Sigmoid colon (tissue), 6 donors: ENCODE measurements at regions not wholly inside any gene's neighbourhood (a gene's known extent, or its start where the extent isn't known, plus 50 kb on each side); places are given as distances from the start of the nearest gene placed in this dataset.

Experiments used
- DNase-seq: peaks from one replicate; pipeline ENCODE4 v3.0.0-alpha.2; 2019
- H3K27ac ChIP-seq, 4 donors: fragments of 200-600 bp; sonication (generic); one replicate each; pipeline ENCODE4 v1.5.1; 2016 to 2019; ENCODE audit warnings: mild to moderate bottlenecking in 1 of 4
- H3K27me3 ChIP-seq, 3 donors: fragments of 200-600 bp; sonication (generic); one replicate each; pipeline ENCODE4 v1.5.1; 2019; ENCODE audit warnings: mild to moderate bottlenecking in 1 of 3
- H3K36me3 ChIP-seq, 4 donors: fragments of 200-600 bp; sonication (generic); one replicate each; pipeline ENCODE4 v1.5.1; 2016 to 2019
- H3K4me1 ChIP-seq, 4 donors: fragments of 200-600 bp; sonication (generic); one replicate each; pipeline ENCODE4 v1.5.1; 2017 to 2019
- H3K4me3 ChIP-seq, 4 donors: fragments of 200-600 bp; sonication (generic); one replicate each; pipeline ENCODE4 v1.5.1; 2017 to 2019; ENCODE audit warnings: mild to moderate bottlenecking in 2 of 4, moderate library complexity in 1 of 4
- H3K9me3 ChIP-seq, 4 donors: fragments of 200-600 bp in 3 of 4; sonication (generic) in 3 of 4; one replicate each; pipeline versions ENCODE4 v1.5.1 to v1.6.1; 2013 to 2019
- EP300 ChIP-seq, 4 donors: sonication (generic); formaldehyde crosslinking; IDR thresholded peaks; one replicate each; pipeline ENCODE4 v1.6.1; 2017; ENCODE audit warnings: antibody characterized with exemption in 4 of 4
- POLR2A ChIP-seq, 2 donors: fragments of 450-650 bp; IDR thresholded peaks; one replicate each; pipeline ENCODE4 v1.6.1; 2016; ENCODE audit warnings: antibody characterized with exemption in 2 of 2, mild to moderate bottlenecking in 2 of 2, moderate library complexity in 2 of 2
- POLR2AphosphoS5 ChIP-seq, 4 donors: sonication (generic); formaldehyde crosslinking; IDR thresholded peaks; one replicate each; pipeline ENCODE4 v1.6.1; 2017; ENCODE audit warnings: antibody characterized with exemption in 4 of 4
- WGBS, 2 donors: extraction: QIAGEN DNeasy Blood & Tissue Kit; methylation state at CpG; one replicate each; pipeline ENCODE4 v1.1.7; 2013; 5-methylcytosine and 5-hydroxymethylcytosine counted together
- intact Hi-C: fragments of 100-400 bp; cut with DNase I; formaldehyde crosslinking; loops from one replicate; pipeline ENCODE4 v1.15.1; 2023
- TF ChIP-seq, protein P1 (sequence below), 4 experiments: fragments of 450-650 bp in 3 of 4; fragments of 200-600 bp in 1 of 4; IDR thresholded peaks; one replicate each; pipeline ENCODE4 v1.5.1; 2016 to 2019; ENCODE audit warnings: antibody characterized with exemption in 4 of 4, mild to moderate bottlenecking in 3 of 4, moderate library complexity in 2 of 4
- donor health status: healthy with polysubstance abuse.
- donor health status: healthy.

DNA sequence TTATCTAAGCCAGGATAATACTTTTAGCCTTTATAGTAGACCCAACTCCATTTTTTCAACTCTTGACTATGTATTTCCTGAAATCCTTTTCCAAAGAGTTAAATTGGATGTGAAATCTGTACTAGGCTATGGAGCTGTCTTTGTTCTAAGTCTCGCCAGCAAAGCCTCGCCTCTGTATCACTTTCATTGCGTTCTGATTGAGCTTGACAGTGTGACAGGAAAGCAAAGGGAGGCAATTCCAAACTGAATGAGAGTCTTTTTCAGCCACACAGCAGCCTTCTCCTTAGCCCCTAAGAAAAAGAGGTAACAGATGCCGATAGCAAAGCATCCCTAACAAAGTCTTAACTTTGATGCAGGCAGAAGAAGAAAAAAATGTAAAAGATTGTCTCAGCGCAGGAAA, 154.6 kb upstream of the OTX2 start:
- Histone ChIP-seq H3K4me1 (no peaks in the 10 kb centered on the region), H3K4me3 (no peak overlapping the region), H3K27me3 (no peaks in the 10 kb centered on the region), H3K9me3 (no peaks in the 10 kb centered on the region), H3K27ac (no peak overlapping the region), H3K36me3 (no peaks in the 10 kb centered on the region)
- 74 to 76% methylated on average over 5 of the region's 5 CpGs for WGBS, 2 donors
- intact Hi-C loops, result no loop called here
- DNase-seq, result no peak
- TF ChIP-seq EP300 (IDR thresholded peaks at IDR 0.05), result no peak
- TF ChIP-seq, protein P1, sequence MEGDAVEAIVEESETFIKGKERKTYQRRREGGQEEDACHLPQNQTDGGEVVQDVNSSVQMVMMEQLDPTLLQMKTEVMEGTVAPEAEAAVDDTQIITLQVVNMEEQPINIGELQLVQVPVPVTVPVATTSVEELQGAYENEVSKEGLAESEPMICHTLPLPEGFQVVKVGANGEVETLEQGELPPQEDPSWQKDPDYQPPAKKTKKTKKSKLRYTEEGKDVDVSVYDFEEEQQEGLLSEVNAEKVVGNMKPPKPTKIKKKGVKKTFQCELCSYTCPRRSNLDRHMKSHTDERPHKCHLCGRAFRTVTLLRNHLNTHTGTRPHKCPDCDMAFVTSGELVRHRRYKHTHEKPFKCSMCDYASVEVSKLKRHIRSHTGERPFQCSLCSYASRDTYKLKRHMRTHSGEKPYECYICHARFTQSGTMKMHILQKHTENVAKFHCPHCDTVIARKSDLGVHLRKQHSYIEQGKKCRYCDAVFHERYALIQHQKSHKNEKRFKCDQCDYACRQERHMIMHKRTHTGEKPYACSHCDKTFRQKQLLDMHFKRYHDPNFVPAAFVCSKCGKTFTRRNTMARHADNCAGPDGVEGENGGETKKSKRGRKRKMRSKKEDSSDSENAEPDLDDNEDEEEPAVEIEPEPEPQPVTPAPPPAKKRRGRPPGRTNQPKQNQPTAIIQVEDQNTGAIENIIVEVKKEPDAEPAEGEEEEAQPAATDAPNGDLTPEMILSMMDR (IDR thresholded peaks at IDR 0.05), result no peak
- no peak for TF ChIP-seq POLR2AphosphoS5 (IDR thresholded peaks at IDR 0.05)
- no peak for TF ChIP-seq POLR2A (IDR thresholded peaks at IDR 0.05)

DNA sequence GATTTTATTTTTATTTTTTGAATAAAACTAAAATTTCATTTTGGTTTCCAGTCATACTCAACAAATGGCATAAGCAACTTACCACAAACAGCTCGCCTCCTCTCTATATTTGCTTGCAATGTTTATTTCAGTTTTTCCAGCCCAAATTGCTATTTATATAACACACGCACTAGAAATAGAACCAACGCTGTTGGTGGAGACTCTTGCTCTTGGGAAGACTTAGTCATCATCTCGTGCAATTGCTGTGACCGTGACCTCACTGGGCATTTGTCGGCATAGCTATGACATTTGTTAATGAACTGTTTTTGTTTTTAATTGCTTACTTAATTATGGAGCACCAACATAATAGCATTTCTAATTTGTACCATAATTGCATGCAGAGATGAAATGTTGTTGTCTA, 153.1 kb upstream of the OTX2 start:
- no peak overlapping the region for H3K4me3 ChIP-seq
- no peaks in the 10 kb centered on the region for H3K27me3 ChIP-seq
- no peak overlapping the region for H3K27ac ChIP-seq
- TF ChIP-seq, protein P1 (IDR thresholded peaks at IDR 0.05), result no peak
- no peak for TF ChIP-seq EP300 (IDR thresholded peaks at IDR 0.05)
- no peak for TF ChIP-seq POLR2AphosphoS5 (IDR thresholded peaks at IDR 0.05)
- no peak for TF ChIP-seq POLR2A (IDR thresholded peaks at IDR 0.05)
- no peak for DNase-seq
- H3K36me3 ChIP-seq, result no peaks in the 10 kb centered on the region
- intact Hi-C loops, result no loop called here
- 80 to 86% methylated on average over 6 of the region's 6 CpGs for WGBS, 2 donors
- H3K4me1 ChIP-seq, result no peaks in the 10 kb centered on the region
- H3K9me3 ChIP-seq, result no peaks in the 10 kb centered on the region

GRCh38 chr14:56962444-56963080, 152.3 kb upstream of the OTX2 start:
- H3K27ac ChIP-seq, result no peak overlapping the region
- H3K27me3 ChIP-seq, result no peaks in the 10 kb centered on the region
- no peak overlapping the region for H3K4me3 ChIP-seq
- TF ChIP-seq POLR2A (IDR thresholded peaks at IDR 0.05), result no peak
- TF ChIP-seq, protein P1 (IDR thresholded peaks at IDR 0.05), result no peak
- no peak for TF ChIP-seq EP300 (IDR thresholded peaks at IDR 0.05)
- no peak for TF ChIP-seq POLR2AphosphoS5 (IDR thresholded peaks at IDR 0.05)
- DNase-seq, result no peak
- no peaks in the 10 kb centered on the region for H3K4me1 ChIP-seq
- 80 to 82% methylated on average over 4 of the region's 4 CpGs for WGBS, 2 donors
- no peaks in the 10 kb centered on the region for H3K9me3 ChIP-seq
- intact Hi-C loops, result no loop called here
- H3K36me3 ChIP-seq, result no peaks in the 10 kb centered on the region

- Histone ChIP-seq H3K27me3 (no peaks in the 10 kb centered on the region), H3K27ac (no peak overlapping the region), H3K36me3 (no peaks in the 10 kb centered on the region), H3K9me3 (no peaks in the 10 kb centered on the region), H3K4me1 (no peaks in the 10 kb centered on the region), H3K4me3 (no peak overlapping the region)
- intact Hi-C loops, result no loop called here
- no peak for DNase-seq
- TF ChIP-seq POLR2A (IDR thresholded peaks at IDR 0.05) (no peak), EP300 (IDR thresholded peaks at IDR 0.05) (no peak), POLR2AphosphoS5 (IDR thresholded peaks at IDR 0.05) (no peak)
- TF ChIP-seq, protein P1 (IDR thresholded peaks at IDR 0.05), result no peak
Measured at GRCh38 chr14:56959869-56960268, 149.6 kb upstream of the OTX2 start.

- no peaks in the 10 kb centered on the region for H3K36me3 ChIP-seq
- H3K4me1 ChIP-seq, result no peaks in the 10 kb centered on the region
- no peak overlapping the region for H3K27ac ChIP-seq
- TF ChIP-seq POLR2AphosphoS5 (IDR thresholded peaks at IDR 0.05), result no peak
- no peak for TF ChIP-seq POLR2A (IDR thresholded peaks at IDR 0.05)
- TF ChIP-seq EP300 (IDR thresholded peaks at IDR 0.05), result no peak
- TF ChIP-seq, protein P1 (IDR thresholded peaks at IDR 0.05), result no peak
- intact Hi-C loops, result no loop called here
- no peaks in the 10 kb centered on the region for H3K9me3 ChIP-seq
- no peak for DNase-seq
- H3K27me3 ChIP-seq, result no peaks in the 10 kb centered on the region
- no peak overlapping the region for H3K4me3 ChIP-seq
Measured at GRCh38 chr14:56959121-56959520, 148.8 kb upstream of the OTX2 start.
